Esophagus squamous epithelium (tissue), 5 donors: ENCODE measurements at regions not wholly inside any gene's neighbourhood (a gene's known extent, or its start where the extent isn't known, plus 50 kb on each side); places are given as distances from the start of the nearest gene placed in this dataset.

Experiments
- DNase-seq: peaks from one replicate; lab custom pipeline; 2025; lab: John Stamatoyannopoulos, UW
- H3K27ac ChIP-seq, 4 donors: fragments of 200-600 bp; sonication (generic); one replicate each; pipeline ENCODE4 v1.5.1; 2016 to 2019; ENCODE audit warnings: mild to moderate bottlenecking in 1 of 4
- H3K27me3 ChIP-seq, 4 donors: fragments of 200-600 bp; sonication (generic); 1 replicate in 3 of 4; 2 replicates in 1 of 4; pipeline versions ENCODE4 v1.5.1 to v1.6.0; 2017 to 2021; ENCODE audit warnings: antibody characterized with exemption in 1 of 4
- H3K36me3 ChIP-seq, 3 donors: fragments of 200-600 bp; sonication (generic); one replicate each; pipeline ENCODE4 v1.5.1; 2016 to 2019
- H3K4me1 ChIP-seq, 3 donors: fragments of 200-600 bp; sonication (generic); one replicate each; pipeline ENCODE4 v1.5.1; 2017 to 2019
- H3K4me3 ChIP-seq, 4 donors: fragments of 200-600 bp; sonication (generic); 1 replicate in 3 of 4; 2 replicates in 1 of 4; pipeline ENCODE4 v1.5.1; 2016 to 2019; ENCODE audit warnings: mild to moderate bottlenecking in 2 of 4, moderate library complexity in 1 of 4
- H3K9me3 ChIP-seq, 3 donors: fragments of 200-600 bp; sonication (generic); one replicate each; pipeline ENCODE4 v1.5.1; 2016 to 2019
- CTCF ChIP-seq, 6 experiments: fragments of 450-650 bp in 4 of 6; fragments of 200-600 bp in 2 of 6; sonication (generic) in 2 of 6; IDR thresholded peaks; one replicate each; pipeline ENCODE4 v1.5.1; 2016 to 2019; ENCODE audit warnings: antibody characterized with exemption in 6 of 6, mild to moderate bottlenecking in 4 of 6, moderate library complexity in 4 of 6
- POLR2A ChIP-seq, 4 donors: fragments of 450-650 bp; IDR thresholded peaks; one replicate each; pipeline ENCODE4 v1.6.1; 2017; ENCODE audit warnings: antibody characterized with exemption in 4 of 4, mild to moderate bottlenecking in 4 of 4, moderate library complexity in 3 of 4
- WGBS, 2 donors: methylation state at CpG; one replicate each; pipeline ENCODE4 v1.1.5; 2018; 5-methylcytosine and 5-hydroxymethylcytosine counted together
- intact Hi-C: fragments of 100-400 bp; cut with DNase I; formaldehyde crosslinking; loops from one replicate; pipeline ENCODE4 v1.15.0; 2022
- donor health status: DM: yes; HTN: yes; CAD: no.

- Histone ChIP-seq H3K27ac (peak overlapping the region in 2 of 4 donors; percentile 26 to 63), H3K9me3 (no peaks in the 10 kb centered on the region), H3K4me1 (peaks cover 0 to 14% (median 0%) of the 10 kb centered on the region in 3 donors), H3K27me3 (no peaks in the 10 kb centered on the region), H3K36me3 (no peaks in the 10 kb centered on the region), H3K4me3 (no peak overlapping the region)
- intact Hi-C loops, result no loop called here
- no peak for DNase-seq
- 59 to 67% methylated on average over 8 of the region's 8 CpGs for WGBS, 2 donors
- TF ChIP-seq POLR2A (IDR thresholded peaks at IDR 0.05), result no peak
These were observed 234.7 kb downstream of the SETD4 start for GRCh38 chr21:35825370-35826353.

DNA sequence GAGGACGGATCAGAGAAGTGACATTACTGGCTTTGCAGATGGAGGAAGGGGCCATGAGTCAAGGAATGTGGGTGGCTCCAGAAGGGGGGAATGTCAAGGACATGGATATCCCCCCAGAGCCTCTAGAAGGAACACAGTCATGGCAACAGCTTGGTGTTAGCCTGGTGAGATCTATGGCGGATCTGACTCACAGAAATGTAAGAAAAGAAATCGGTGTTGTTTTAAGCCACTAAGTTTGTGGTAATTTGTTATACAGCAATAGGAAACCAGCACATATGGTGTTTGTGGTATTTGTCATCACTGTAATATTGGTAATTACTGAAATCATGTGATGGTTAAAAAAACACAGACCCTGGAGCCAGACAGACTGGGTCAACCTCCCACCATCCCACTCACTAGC, 236.2 kb downstream of the SETD4 start:
- no peaks in the 10 kb centered on the region for H3K27me3 ChIP-seq
- H3K36me3 ChIP-seq, result no peaks in the 10 kb centered on the region
- TF ChIP-seq CTCF (IDR thresholded peaks at IDR 0.05) (no peak), POLR2A (IDR thresholded peaks at IDR 0.05) (no peak)
- no peak for DNase-seq
- 73 to 89% methylated on average over 3 of the region's 3 CpGs for WGBS, 2 donors
- intact Hi-C loops, result no loop called here
- no peak overlapping the region for H3K4me3 ChIP-seq
- H3K9me3 ChIP-seq, result no peaks in the 10 kb centered on the region
- H3K27ac ChIP-seq, result no peak overlapping the region
- H3K4me1 ChIP-seq, result peaks cover 0 to 14% (median 0%) of the 10 kb centered on the region in 3 donors

DNA sequence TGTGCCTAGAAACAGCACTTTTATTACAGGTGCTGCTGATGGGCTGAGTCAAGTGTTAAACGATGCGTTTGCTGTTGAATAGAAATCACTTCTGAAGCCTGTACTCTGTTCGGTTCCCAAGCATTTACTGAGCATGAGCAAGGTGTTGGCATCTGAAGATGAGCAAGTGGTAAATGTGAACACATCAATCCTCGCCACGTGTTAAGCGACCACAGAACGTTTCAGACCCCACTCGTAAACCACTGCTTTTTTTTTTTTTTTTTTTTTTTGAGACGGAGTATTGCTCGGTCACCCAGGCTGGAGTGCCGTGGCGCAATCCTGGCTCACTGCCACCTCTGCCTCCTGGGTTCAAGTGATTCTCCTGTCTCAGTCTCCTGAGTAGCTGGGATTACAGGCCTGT, 241.2 kb downstream of the SETD4 start:
- no peaks in the 10 kb centered on the region for H3K9me3 ChIP-seq
- H3K27me3 ChIP-seq, result no peaks in the 10 kb centered on the region
- H3K4me1 ChIP-seq, result peaks cover 0 to 11% (median 0%) of the 10 kb centered on the region in 3 donors
- intact Hi-C loops, result no loop called here
- TF ChIP-seq POLR2A (IDR thresholded peaks at IDR 0.05) (no peak), CTCF (IDR thresholded peaks at IDR 0.05) (no peak)
- no peak overlapping the region for H3K27ac ChIP-seq
- no peak overlapping the region for H3K4me3 ChIP-seq
- 81 to 83% methylated on average over 12 of the region's 12 CpGs for WGBS, 2 donors
- H3K36me3 ChIP-seq, result no peaks in the 10 kb centered on the region
- DNase-seq, result no peak

GRCh38 chr21:35818597-35818996, 241.7 kb downstream of the SETD4 start:
- 85% methylated on average over 5 of the region's 8 CpGs; no CpG with 5 or more reads in 1 of the 2 donors for WGBS, 2 donors
- intact Hi-C loops, result no loop called here
- H3K36me3 ChIP-seq, result no peaks in the 10 kb centered on the region

More at GRCh38 chr21:35818597-35818996, 241.7 kb downstream of the SETD4 start:
- Histone ChIP-seq H3K4me3 (no peak overlapping the region), H3K27ac (no peak overlapping the region), H3K27me3 (no peaks in the 10 kb centered on the region), H3K4me1 (peaks cover 0 to 11% (median 0%) of the 10 kb centered on the region in 3 donors), H3K9me3 (no peaks in the 10 kb centered on the region)
- no peak for TF ChIP-seq POLR2A (IDR thresholded peaks at IDR 0.05)
- TF ChIP-seq CTCF (IDR thresholded peaks at IDR 0.05), result no peak
- no peak for DNase-seq
